Posterior cingulate gyrus (tissue), 11 donors: ENCODE measurements at regions not wholly inside any gene's neighbourhood (a gene's known extent, or its start where the extent isn't known, plus 50 kb on each side); places are given as distances from the start of the nearest gene placed in this dataset.
A peak's percentile ranks its signal among the peaks of the same experiment; 100 is the strongest.

ENCODE experiments used
- DNase-seq, 10 donors: peaks; one replicate each; pipeline versions ENCODE4 v3.0.0 to v3.0.0-alpha.2; 2020 to 2021; ENCODE audit warnings: mixed read lengths in 3 of 10
- intact Hi-C: fragments of 100-400 bp; cut with DNase I; formaldehyde crosslinking; loops from one replicate; pipeline ENCODE4 v1.15.1; 2023

DNA sequence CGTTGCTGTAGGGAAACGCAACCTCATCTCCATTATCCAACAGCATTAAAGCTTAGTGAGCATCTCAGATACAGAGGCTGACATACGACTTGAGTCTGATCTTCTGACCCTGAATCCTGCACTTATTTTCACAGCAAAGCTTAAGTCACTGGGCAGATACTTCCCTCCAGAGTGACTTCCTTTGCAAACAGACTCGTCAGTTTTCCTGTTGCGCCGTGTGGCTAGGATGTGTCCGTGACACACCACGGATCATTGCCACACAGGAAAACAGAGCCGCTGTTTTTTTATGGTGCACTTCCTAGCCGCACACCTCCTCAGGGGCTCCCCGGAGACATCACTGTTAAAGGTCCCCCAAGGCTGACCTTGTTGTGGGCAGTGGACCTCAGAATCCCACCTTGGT, 94.9 kb upstream of the MKI67 start:
- intact Hi-C loops = no loop called here
- no peak for DNase-seq

DNA sequence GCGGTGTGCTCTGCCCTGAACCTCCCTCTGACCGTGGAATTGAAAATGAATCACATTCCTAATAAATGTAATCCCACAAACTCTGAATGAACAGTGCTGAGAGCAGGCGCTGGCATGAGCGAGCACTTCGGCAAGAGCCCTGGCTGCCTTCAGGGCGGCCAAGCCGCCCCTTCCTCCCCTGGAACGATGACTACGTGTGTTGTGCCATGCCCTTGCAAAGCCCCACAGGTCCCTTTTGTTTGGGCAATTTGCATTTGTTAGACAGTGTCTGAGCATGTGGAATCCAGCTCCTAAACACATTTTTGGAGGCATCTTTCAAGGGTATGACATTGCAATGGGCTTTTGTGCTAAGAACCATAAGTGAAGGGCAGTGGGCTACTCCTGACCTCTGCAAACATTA, 95.6 kb upstream of the MKI67 start:
- intact Hi-C loops = no loop called here
- no peak for DNase-seq

DNA sequence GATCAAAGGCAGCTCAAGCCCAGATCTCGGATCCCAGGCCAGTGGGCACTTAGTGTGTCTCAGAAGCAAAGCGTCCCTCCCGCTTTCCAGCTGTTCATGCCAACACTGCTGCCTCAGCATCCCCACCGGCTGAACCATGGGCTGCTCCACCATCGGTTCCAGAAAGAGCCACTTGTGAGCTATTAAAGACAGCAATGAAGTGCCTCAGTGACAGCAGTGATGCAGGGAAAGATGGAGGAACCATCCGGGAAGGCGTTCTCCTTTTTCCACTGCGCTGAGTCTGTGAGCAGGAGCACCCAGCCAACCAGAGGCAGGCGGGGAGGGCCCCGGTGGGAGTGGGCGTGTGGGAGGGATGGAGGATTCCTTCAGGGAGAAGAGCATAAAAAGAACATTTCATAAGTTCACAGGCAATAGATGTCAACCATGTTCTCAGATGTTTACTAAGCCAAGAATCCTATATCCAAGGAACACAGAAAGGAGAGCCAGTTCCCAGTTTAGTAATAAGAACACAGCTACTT, 96.2 kb upstream of the MKI67 start:
- intact Hi-C loops = no loop called here
- peak in 6 of 10 donors; percentile 45 to 93 (median 75) for DNase-seq

GRCh38 chr10:128230401-128230800, 104.2 kb upstream of the MKI67 start:
- DNase-seq = no peak
- intact Hi-C loops = no loop called here

GRCh38 chr10:128233422-128233821, 107.2 kb upstream of the MKI67 start:
- no peak for DNase-seq
- intact Hi-C loops = no loop called here

GRCh38 chr10:128237710-128238109, 111.5 kb upstream of the MKI67 start:
- intact Hi-C loops = no loop called here
- no peak for DNase-seq

DNA sequence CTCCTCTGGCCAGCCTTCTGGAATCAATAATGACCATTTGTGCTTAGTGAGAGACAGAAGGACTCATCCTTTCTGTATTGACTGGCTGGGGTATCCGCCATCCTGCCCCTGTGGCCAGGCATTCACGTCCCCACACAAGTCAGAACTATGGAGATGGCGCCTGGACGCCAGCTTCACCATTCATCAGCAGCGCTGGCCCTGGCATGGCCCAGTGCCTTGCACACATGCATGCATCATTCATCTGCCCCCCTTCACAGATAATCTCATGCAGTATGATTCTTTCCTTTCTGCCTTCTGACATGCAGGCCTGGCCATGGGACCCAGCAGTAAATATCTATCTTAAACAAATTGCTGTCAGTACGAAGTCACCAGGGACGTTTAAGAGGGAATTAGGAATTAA, 114.8 kb upstream of the MKI67 start:
- intact Hi-C loops = no loop called here

GRCh38 chr10:128242641-128243040, 116.4 kb upstream of the MKI67 start:
- intact Hi-C loops = no loop called here
- no peak for DNase-seq

More for the DNA sequence above, 114.8 kb upstream of the MKI67 start:
- no peak for DNase-seq

DNA sequence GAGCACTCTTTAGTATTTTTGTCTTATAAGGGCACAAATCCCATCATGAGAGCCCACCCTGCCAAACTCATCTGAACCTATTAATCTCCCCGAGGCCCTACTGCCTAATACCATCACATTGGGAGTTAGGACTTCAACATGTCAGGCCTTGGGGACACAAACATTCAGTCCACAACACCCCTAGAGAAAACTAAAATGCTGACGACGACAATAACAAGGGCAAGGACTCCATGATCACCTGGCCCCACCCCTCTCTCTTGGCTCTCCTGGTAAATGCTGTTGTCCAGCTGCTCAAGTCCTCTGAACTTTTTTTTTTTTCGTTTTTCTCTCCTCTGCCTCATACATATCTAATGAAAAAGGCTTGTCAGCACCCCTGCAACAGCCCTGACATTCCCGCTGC, 118.8 kb upstream of the MKI67 start:
- intact Hi-C loops = no loop called here
- no peak for DNase-seq

DNA sequence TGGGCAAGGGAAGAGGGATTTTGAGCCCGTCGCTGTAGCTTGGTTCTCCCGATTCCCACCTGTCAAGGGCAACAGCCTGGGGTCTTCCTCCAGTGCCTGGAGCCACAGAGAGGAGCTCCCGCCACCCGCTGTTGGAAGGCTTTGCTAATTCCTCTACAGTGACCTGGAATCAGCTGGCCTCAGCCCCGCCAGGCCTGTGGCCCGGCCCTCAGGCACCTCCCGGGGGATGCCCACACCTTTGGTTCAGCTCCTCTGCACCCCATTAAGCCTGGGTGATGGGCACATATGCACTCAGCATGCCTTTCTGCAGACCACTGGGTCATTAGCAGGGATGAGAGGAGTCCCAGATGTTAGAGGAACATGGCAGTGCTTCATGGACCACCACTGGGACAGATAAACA, 121.4 kb upstream of the MKI67 start:
- DNase-seq = no peak

GRCh38 chr10:128254476-128254875, 128.3 kb upstream of the MKI67 start:
- no peak for DNase-seq
- intact Hi-C loops = no loop called here

More for the DNA sequence above, 121.4 kb upstream of the MKI67 start:
- intact Hi-C loops = no loop called here

DNA sequence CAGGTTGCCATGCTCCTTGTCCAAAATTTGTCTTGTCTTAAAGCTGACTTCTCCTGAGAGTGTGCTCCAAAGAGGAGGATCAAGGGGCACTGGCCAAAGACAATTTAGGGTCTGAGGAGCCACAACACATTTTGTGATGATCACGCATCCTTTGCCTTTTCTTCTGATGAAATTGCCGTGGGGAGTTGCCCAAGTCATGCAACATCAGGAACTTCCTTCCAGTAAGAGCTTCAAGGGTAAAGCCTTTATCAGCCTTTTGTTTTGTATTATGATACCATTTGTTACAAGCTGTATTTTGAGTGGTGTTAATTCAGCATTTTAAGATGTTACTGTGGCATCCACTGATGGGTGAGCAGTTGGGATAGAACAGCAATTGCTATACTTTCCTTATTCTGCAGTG, 131.2 kb upstream of the MKI67 start:
- DNase-seq = no peak
- intact Hi-C loops = no loop called here

DNA sequence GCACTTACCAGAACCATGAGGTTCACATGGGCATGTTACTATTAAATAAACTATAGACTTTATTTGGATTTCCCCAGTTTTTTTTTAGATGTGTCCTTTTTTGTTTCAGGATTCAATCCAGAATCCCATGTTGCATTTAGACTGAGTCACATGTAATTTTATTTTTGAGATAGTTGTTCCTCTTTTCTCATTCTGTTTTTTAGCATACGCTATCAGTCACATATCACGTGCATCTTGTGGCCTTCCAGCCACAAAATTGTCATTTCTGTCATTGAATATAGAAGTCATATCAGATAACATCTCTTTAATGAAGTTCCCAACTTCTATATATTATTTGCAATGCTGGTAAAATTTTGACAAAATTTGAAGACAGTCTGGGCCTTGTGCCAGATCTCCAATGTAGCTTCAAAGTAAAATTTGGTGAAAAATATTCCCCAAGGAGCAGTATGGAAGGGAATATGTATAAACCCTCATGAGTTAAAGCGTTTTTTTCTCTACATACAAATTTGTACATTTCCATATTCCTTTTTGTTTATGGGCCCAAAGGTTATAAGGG, 132.3 kb upstream of the MKI67 start:
- no peak for DNase-seq
- intact Hi-C loops = no loop called here

GRCh38 chr10:128263891-128264688, 137.9 kb upstream of the MKI67 start:
- intact Hi-C loops = loop anchor here (2.0 to 5.0 kb wide), 2 partner anchors 267 to 1708 kb away; no protein-coding TSS in a partner anchor
- DNase-seq = peak; percentile 63 to 96 (median 82)

GRCh38 chr10:128265596-128265995, 139.4 kb upstream of the MKI67 start:
- no peak for DNase-seq
- intact Hi-C loops = loop anchor here (2.0 kb wide), 1 partner anchor 265 kb away; no protein-coding TSS in a partner anchor

GRCh38 chr10:128267581-128267980, 141.4 kb upstream of the MKI67 start:
- no peak for DNase-seq
- intact Hi-C loops = no loop called here

- DNase-seq = peak in 9 of 10 donors; percentile 28 to 92 (median 57)
Observed at GRCh38 chr10:128268015-128268722, 141.9 kb upstream of the MKI67 start.

GRCh38 chr10:128274938-128275337, 148.7 kb upstream of the MKI67 start:
- intact Hi-C loops = no loop called here
- DNase-seq = no peak

More at GRCh38 chr10:128268015-128268722, 141.9 kb upstream of the MKI67 start:
- intact Hi-C loops = no loop called here

DNA sequence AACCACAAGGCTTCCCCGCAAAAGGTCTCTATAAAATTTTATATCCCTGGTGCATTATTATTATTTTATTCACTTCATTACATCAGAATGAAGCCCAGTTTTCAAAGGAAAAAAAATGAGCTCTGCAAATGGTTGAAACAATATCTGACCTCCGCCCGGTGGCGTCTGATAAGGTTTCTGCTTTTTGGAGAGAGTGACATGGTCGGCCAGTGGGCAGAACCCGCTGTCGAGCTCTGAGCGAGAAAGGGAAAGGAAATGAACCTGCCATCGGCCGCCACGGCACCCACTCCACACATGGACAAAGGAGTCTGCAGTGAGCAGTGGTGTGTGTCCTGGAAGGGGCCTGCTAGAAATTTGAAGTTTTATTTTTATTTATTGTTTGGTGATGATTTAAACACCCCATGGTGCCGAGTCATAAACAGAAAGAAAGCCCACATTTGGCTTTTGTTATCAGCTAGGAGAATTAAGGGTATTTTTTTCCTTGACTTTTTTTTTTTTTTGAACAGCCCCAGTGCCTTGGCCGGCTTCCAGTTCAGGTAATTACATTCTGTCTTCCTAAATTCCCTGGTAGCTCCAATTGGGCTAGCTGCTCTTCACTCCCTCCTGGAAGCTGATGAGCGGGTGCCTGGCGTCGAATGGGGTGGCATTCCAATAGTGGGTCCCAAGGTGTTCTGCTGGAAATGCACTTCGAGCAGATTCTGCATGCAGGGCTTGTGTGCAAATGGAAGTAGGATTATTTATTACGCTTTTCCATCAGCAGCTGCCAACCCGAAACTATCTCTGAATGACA, 149.4 kb upstream of the MKI67 start:
- DNase-seq = no peak
- intact Hi-C loops = no loop called here

DNA sequence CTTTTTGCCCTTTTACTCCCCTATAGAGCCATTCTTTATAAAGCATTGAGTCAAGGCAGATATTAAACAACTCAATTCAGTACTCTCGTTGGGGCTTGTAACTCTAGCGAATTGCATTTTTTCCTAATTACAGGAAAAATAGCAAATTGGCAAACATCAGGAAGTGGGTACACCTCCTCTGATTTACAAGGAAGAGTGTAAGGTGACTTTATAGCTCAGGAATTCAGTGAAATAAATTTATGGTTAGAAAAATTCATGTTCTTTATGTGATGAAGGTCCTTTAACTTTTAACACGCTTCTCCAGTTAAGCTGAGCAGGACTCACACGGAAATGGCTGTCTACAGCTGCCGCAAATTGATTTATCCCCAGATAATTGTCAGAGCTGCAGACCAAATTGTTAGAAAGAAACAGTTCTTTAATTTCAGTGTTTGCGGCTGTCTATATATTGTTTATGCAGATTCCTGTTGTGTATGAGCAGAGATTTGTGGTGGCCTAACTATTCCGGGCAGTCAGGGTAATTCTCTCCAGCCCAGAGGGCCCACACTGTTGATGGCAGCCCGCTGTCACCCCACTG, 151.1 kb upstream of the MKI67 start:
- DNase-seq = no peak
- intact Hi-C loops = no loop called here
